A549 (cell line): ENCODE measurements at regions not wholly inside any gene's neighbourhood (a gene's known extent, or its start where the extent isn't known, plus 50 kb on each side); places are given as distances from the start of the nearest gene placed in this dataset.

Experiments used
- CHD2 ChIP-seq: fragments of 150-350 bp; IDR thresholded peaks from 2 replicates; pipeline ENCODE4 v1.6.1; 2014; ENCODE audit warnings: low read length; ENCODE audit not compliant: partially characterized antibody
- HDAC2 ChIP-seq: fragments of 200-600 bp; sonication (generic); IDR thresholded peaks from 2 replicates; pipeline ENCODE4 v1.6.1; 2016
- NFE2L2 ChIP-seq: fragments of 150-350 bp; conservative IDR thresholded peaks from 2 replicates; pipeline ENCODE4 v1.6.1; 2014; ENCODE audit warnings: low read length
- POLR2A ChIP-seq: IDR thresholded peaks from 2 replicates; pipeline ENCODE4 v1.6.1; 2012; ENCODE audit warnings: mild to moderate bottlenecking, low read length
- POLR2AphosphoS2 ChIP-seq: conservative IDR thresholded peaks from 2 replicates; pipeline ENCODE4 v1.6.1; 2012; ENCODE audit warnings: low read length, improper control_type of control experiment, inconsistent platforms
- RFX5 ChIP-seq: fragments of 450-650 bp; IDR thresholded peaks from 2 replicates; pipeline ENCODE4 v1.7.1; 2014; ENCODE audit warnings: antibody characterized with exemption, mild to moderate bottlenecking, moderate library complexity
- TF ChIP-seq, protein P1 (sequence below): fragments of >200 bp; sonication (Bioruptor Twin); formaldehyde crosslinking; IDR thresholded peaks from 3 replicates; pipeline ENCODE4 v1.5.1; 2016
- TF ChIP-seq, protein P2 (sequence below): IDR thresholded peaks from 2 replicates; pipeline ENCODE4 v1.6.1; 2012
- TF ChIP-seq, protein P3 (sequence below): IDR thresholded peaks from 2 replicates; pipeline ENCODE4 v1.6.1; 2012

- no peak for TF ChIP-seq CHD2
- no peak for TF ChIP-seq POLR2AphosphoS2
- TF ChIP-seq, protein P1, sequence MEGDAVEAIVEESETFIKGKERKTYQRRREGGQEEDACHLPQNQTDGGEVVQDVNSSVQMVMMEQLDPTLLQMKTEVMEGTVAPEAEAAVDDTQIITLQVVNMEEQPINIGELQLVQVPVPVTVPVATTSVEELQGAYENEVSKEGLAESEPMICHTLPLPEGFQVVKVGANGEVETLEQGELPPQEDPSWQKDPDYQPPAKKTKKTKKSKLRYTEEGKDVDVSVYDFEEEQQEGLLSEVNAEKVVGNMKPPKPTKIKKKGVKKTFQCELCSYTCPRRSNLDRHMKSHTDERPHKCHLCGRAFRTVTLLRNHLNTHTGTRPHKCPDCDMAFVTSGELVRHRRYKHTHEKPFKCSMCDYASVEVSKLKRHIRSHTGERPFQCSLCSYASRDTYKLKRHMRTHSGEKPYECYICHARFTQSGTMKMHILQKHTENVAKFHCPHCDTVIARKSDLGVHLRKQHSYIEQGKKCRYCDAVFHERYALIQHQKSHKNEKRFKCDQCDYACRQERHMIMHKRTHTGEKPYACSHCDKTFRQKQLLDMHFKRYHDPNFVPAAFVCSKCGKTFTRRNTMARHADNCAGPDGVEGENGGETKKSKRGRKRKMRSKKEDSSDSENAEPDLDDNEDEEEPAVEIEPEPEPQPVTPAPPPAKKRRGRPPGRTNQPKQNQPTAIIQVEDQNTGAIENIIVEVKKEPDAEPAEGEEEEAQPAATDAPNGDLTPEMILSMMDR = no peak
- no peak for TF ChIP-seq HDAC2
- TF ChIP-seq, protein P2, sequence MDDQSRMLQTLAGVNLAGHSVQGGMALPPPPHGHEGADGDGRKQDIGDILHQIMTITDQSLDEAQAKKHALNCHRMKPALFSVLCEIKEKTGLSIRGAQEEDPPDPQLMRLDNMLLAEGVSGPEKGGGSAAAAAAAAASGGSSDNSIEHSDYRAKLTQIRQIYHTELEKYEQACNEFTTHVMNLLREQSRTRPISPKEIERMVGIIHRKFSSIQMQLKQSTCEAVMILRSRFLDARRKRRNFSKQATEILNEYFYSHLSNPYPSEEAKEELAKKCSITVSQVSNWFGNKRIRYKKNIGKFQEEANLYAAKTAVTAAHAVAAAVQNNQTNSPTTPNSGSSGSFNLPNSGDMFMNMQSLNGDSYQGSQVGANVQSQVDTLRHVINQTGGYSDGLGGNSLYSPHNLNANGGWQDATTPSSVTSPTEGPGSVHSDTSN = no peak
- no peak for TF ChIP-seq POLR2A
- no peak for TF ChIP-seq NFE2L2
- TF ChIP-seq RFX5 = no peak
- TF ChIP-seq, protein P3, sequence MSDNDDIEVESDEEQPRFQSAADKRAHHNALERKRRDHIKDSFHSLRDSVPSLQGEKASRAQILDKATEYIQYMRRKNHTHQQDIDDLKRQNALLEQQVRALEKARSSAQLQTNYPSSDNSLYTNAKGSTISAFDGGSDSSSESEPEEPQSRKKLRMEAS = no peak
Observed at GRCh38 chrX:94813541-94813940, 1139.5 kb downstream of the FAM133A start.
